ENCODE measurements at regions not wholly inside any gene's neighbourhood (a gene's known extent, or its start where the extent isn't known, plus 50 kb on each side); places are given as distances from the start of the nearest gene placed in this dataset.

- H3K4me3 ChIP-seq = peak overlapping the region; percentile 33 to 64 (median 51)
- H3K36me3 ChIP-seq = no peaks in the 10 kb centered on the region
- H3K9me3 ChIP-seq = no peaks in the 10 kb centered on the region
- FAIRE-seq (no peak), ATAC-seq (no peak), DNase-seq (no peak)
- no peak for TF ChIP-seq CTCF (IDR thresholded peaks at IDR 0.05)
- intact Hi-C loops (cut with DNase I) = no loop called here
- 47 to 48% methylated on average over 18 of the region's 18 CpGs for WGBS, 2 donors
- H3K27ac ChIP-seq = no peak overlapping the region
- no peaks in the 10 kb centered on the region for H3K4me1 ChIP-seq
- H3K27me3 ChIP-seq = no peaks in the 10 kb centered on the region
Measured at GRCh38 chr10:61001731-61002122, 57.7 kb upstream of the RHOBTB1 start.

DNA sequence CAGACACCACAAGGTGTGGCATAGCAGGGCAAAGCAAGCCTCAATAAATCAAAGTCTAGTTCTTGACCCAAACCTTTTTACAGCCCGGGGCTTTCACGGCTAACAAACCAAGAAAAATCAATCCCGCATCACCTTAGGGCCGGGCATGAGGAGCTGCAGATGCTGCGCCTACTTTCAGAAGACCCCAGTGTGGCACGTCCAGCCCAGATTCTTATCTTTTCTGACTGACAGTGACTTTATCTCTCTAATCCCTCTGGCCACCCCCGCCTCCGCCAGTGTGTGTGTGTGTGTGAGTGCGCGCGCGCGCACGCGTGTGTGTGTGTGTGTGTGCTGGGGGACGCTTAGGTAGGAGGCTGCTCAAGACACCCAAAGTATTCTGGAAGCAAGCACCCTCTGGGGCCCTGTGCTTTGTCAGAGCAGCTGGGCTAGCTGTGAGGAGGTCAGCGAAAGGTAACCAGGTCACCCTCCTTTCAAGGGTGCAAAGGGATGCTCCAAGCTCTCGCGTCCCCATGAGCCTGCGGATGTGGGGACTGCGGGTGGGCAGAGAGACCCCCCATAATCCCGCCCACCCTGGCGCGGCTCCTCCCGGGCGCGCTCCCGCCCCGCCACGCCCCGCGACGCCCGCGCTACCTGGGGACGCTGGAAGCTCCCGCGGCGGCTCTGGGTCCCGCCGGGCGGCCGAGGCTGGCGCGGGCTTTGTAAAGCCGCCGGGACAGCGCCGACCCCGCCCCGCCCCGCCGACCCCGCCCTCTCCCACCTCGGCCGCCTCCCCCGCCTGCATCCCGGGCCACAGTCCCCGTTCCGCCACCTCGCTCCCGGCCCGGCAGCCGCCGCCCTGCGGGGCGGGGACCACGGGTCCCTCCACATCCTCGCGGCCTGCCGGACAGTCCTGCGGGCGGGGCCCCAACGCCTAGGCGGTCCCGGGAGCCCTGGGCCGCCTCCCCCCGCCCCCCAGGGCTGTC, 57.1 kb upstream of the RHOBTB1 start:
- Histone ChIP-seq H3K27ac (peak overlapping the region in 1 of 4 donors; percentile 37), H3K4me3 (peak overlapping the region; percentile 33 to 64 (median 51)), H3K9me3 (no peaks in the 10 kb centered on the region), H3K36me3 (no peaks in the 10 kb centered on the region), H3K27me3 (no peaks in the 10 kb centered on the region), H3K4me1 (no peaks in the 10 kb centered on the region)
- 3 to 6% methylated on average over 37 to 78 of the region's 78 CpGs for WGBS, 2 donors
- no peak for TF ChIP-seq CTCF (IDR thresholded peaks at IDR 0.05)
- intact Hi-C loops (cut with DNase I) = no loop called here
- DNase-seq (peak; percentile 32 to 81 (median 51)), FAIRE-seq (no peak), ATAC-seq (peak; percentile 91 to 95 (median 92))

DNA sequence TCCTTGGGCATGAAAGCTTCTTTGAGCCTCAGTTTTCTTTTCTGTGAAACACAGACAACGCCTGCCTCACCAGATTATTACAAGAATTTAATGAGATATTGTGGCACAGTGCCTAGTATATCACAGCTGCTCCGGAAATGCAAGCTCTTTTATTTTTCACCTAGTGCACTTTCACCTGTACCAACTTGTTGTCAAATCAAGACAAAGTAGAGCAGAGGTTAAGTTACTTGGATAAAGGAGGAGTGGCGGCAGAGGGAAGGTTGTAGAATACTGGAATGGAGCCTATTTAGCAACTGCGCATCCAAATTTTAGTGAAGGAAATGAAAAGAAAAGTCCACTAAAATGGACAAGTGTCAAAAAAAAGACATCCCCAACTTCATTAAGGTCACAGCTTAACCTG, 54.9 kb upstream of the RHOBTB1 start:
- H3K27me3 ChIP-seq = no peaks in the 10 kb centered on the region
- H3K27ac ChIP-seq = no peak overlapping the region
- ATAC-seq (no peak), DNase-seq (no peak), FAIRE-seq (no peak)
- WGBS, 2 donors = 74 to 75% methylated on average over 4 of the region's 4 CpGs
- TF ChIP-seq CTCF (IDR thresholded peaks at IDR 0.05) = no peak
- H3K4me1 ChIP-seq = no peaks in the 10 kb centered on the region
- intact Hi-C loops (cut with DNase I) = no loop called here
- no peaks in the 10 kb centered on the region for H3K9me3 ChIP-seq
- H3K4me3 ChIP-seq = no peak overlapping the region
- no peaks in the 10 kb centered on the region for H3K36me3 ChIP-seq

- no peak for ATAC-seq
- H3K9me3 ChIP-seq = no peaks in the 10 kb centered on the region
- TF ChIP-seq CTCF (IDR thresholded peaks at IDR 0.05) = no peak
- H3K27me3 ChIP-seq = no peaks in the 10 kb centered on the region
- H3K4me1 ChIP-seq = no peaks in the 10 kb centered on the region
- no peak overlapping the region for H3K4me3 ChIP-seq
- intact Hi-C loops (cut with DNase I) = no loop called here
- 79 to 82% methylated on average over 2 of the region's 2 CpGs for WGBS, 2 donors
- FAIRE-seq = no peak
- no peak for DNase-seq
- H3K27ac ChIP-seq = no peak overlapping the region
- H3K36me3 ChIP-seq = no peaks in the 10 kb centered on the region
Measured at GRCh38 chr10:60994128-60994527, 50.1 kb upstream of the RHOBTB1 start.
